NB4 (cell line): ENCODE measurements at regions not wholly inside any gene's neighbourhood (a gene's known extent, or its start where the extent isn't known, plus 50 kb on each side); places are given as distances from the start of the nearest gene placed in this dataset.

Source experiments
- CTCF ChIP-seq: IDR thresholded peaks from one replicate; pipeline ENCODE4 v1.5.1; 2012; ENCODE audit warnings: low read depth, low read length
- MYC ChIP-seq: IDR thresholded peaks from 2 replicates; pipeline ENCODE4 v1.6.1; 2011; ENCODE audit warnings: low read depth, low read length
- POLR2A ChIP-seq: IDR thresholded peaks from 2 replicates; pipeline ENCODE4 v1.6.1; 2011; ENCODE audit warnings: mild to moderate bottlenecking; ENCODE audit not compliant: insufficient read length; ENCODE audit errors: extremely low read depth
- TF ChIP-seq, protein P1 (sequence below): IDR thresholded peaks from 2 replicates; pipeline ENCODE4 v1.6.1; 2011; ENCODE audit warnings: low read depth, low read length

DNA sequence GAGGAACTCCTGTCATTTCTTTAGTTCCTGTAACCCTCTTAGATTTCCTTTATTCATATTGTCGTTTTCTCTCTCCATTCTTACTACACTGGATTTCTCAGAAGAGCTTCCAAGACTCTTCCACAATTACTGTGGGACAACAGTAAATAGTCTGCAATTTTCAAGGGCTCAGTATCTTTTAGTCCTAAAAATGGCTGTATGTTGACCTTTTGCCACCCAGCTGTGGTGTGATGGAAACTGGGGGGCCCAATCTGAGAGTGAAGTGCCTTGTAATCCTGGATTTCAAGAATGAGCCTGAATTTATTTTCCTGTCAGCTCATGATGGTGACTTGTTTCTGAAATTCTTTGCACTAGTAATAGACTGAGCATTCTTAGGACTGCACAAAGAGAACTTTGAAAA is 277.6 kb upstream of the RASGRP1 start:
- TF ChIP-seq CTCF (no peak), POLR2A (no peak), MYC (no peak)
- TF ChIP-seq, protein P1, sequence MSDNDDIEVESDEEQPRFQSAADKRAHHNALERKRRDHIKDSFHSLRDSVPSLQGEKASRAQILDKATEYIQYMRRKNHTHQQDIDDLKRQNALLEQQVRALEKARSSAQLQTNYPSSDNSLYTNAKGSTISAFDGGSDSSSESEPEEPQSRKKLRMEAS = no peak
